Endodermal cell (in vitro differentiated cells): ENCODE measurements at regions not wholly inside any gene's neighbourhood (a gene's known extent, or its start where the extent isn't known, plus 50 kb on each side); places are given as distances from the start of the nearest gene placed in this dataset.

Experiments
- DNase-seq: peaks from one replicate; pipeline ENCODE4 v3.0.0-alpha.2; 2017
- H3K27ac ChIP-seq: 2 replicates; pipeline ENCODE4 v1.5.1; 2013; ENCODE audit warnings: mild to moderate bottlenecking, low read depth, low read length, moderate library complexity
- H3K27me3 ChIP-seq: 2 replicates; pipeline ENCODE4 v1.6.1; 2013; ENCODE audit warnings: mild to moderate bottlenecking, low read length, moderate library complexity; ENCODE audit not compliant: insufficient read depth, control insufficient read depth, poor library complexity, severe bottlenecking
- H3K36me3 ChIP-seq: 2 replicates; pipeline ENCODE4 v1.7.0; 2013; ENCODE audit warnings: mild to moderate bottlenecking, low read length, moderate library complexity; ENCODE audit not compliant: control insufficient read depth, insufficient read depth
- H3K4me1 ChIP-seq: one replicate; pipeline ENCODE4 v1.7.0; 2013; ENCODE audit warnings: low read length; ENCODE audit not compliant: control insufficient read depth, insufficient read depth
- H3K4me3 ChIP-seq: 2 replicates; pipeline ENCODE4 v1.5.1; 2013; ENCODE audit warnings: mild to moderate bottlenecking, low read length, moderate library complexity
- H3K9ac ChIP-seq: 2 replicates; pipeline ENCODE4 v1.6.1; 2013; ENCODE audit warnings: mild to moderate bottlenecking, low read length, moderate library complexity; ENCODE audit not compliant: poor library complexity, severe bottlenecking; ENCODE audit errors: extremely low read depth
- H3K9me3 ChIP-seq: 2 replicates; pipeline ENCODE4 v1.6.1; 2013; ENCODE audit warnings: mild to moderate bottlenecking, low read length, moderate library complexity; ENCODE audit not compliant: control insufficient read depth
- H3K27ac Mint-ChIP-seq: 2 replicates; pipeline ENCODE4 v1.8.0; 2020; ENCODE audit warnings: mixed read lengths
- H3K27me3 Mint-ChIP-seq: 2 replicates; pipeline ENCODE4 v1.8.0; 2021; ENCODE audit warnings: mild to moderate bottlenecking, mixed read lengths; ENCODE audit not compliant: insufficient read depth
- H3K36me3 Mint-ChIP-seq: 2 replicates; pipeline ENCODE4 v1.8.0; 2020; ENCODE audit warnings: low read depth, mixed read lengths
- H3K4me1 Mint-ChIP-seq: 2 replicates; pipeline ENCODE4 v1.8.0; 2020; ENCODE audit warnings: mixed read lengths
- H3K4me3 Mint-ChIP-seq: 2 replicates; pipeline ENCODE4 v1.8.0; 2020; ENCODE audit warnings: mild to moderate bottlenecking, moderate library complexity, mixed read lengths
- H3K9me3 Mint-ChIP-seq: 2 replicates; pipeline ENCODE4 v1.8.0; 2020; ENCODE audit warnings: mild to moderate bottlenecking, mixed read lengths
- whole genome bisulfite sequencing, 2 experiments: methylation state at CpG; one replicate each; pipeline versions ENCODE4 v1.1.5 to v1.1.7; 2013; ENCODE audit warnings: missing lambda C conversion rate in 2 of 2, mixed read lengths in 1 of 2; ENCODE audit not compliant: insufficient coverage in 1 of 2, insufficient read length in 1 of 2; 5-methylcytosine and 5-hydroxymethylcytosine counted together
- TF ChIP-seq, protein P1 (sequence below): fragments of 200-600 bp; sonication (generic); conservative IDR thresholded peaks from 2 replicates; pipeline ENCODE4 v1.5.0; 2021; ENCODE audit warnings: antibody characterized with exemption, mild to moderate bottlenecking

DNA sequence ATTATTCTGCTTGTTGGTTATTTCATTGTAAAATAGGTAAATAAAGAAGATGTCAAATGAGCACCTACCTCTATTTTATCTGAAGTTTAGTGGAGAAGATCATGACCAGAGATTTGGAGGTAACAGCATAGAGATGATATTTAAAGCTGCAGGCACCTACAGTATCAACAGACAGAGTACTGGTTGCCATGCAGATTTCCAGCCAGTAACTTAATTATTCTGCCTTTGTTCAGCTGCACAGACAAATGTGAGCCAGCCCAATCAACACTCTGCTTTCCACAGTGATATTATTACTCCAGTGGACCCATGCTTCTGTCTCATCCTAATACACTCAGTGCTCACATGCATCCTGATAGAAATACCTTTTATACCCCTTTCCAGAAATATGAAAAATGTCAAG, 348.5 kb upstream of the RGS6 start:
- Mint-ChIP-seq H3K4me3 (no peak overlapping the region), H3K27me3 (no peaks in the 10 kb centered on the region), H3K9me3 (no peaks in the 10 kb centered on the region), H3K4me1 (peaks cover 17% of the 10 kb centered on the region), H3K27ac (no peak overlapping the region), H3K36me3 (peaks cover 7% of the 10 kb centered on the region)
- Histone ChIP-seq H3K36me3 (peaks cover 14% of the 10 kb centered on the region), H3K9ac (no peak overlapping the region), H3K27me3 (no peaks in the 10 kb centered on the region), H3K4me3 (no peak overlapping the region), H3K4me1 (no peaks in the 10 kb centered on the region), H3K27ac (no peak overlapping the region), H3K9me3 (no peaks in the 10 kb centered on the region)
- DNase-seq, result no peak
- TF ChIP-seq, protein P1, sequence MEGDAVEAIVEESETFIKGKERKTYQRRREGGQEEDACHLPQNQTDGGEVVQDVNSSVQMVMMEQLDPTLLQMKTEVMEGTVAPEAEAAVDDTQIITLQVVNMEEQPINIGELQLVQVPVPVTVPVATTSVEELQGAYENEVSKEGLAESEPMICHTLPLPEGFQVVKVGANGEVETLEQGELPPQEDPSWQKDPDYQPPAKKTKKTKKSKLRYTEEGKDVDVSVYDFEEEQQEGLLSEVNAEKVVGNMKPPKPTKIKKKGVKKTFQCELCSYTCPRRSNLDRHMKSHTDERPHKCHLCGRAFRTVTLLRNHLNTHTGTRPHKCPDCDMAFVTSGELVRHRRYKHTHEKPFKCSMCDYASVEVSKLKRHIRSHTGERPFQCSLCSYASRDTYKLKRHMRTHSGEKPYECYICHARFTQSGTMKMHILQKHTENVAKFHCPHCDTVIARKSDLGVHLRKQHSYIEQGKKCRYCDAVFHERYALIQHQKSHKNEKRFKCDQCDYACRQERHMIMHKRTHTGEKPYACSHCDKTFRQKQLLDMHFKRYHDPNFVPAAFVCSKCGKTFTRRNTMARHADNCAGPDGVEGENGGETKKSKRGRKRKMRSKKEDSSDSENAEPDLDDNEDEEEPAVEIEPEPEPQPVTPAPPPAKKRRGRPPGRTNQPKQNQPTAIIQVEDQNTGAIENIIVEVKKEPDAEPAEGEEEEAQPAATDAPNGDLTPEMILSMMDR, result no peak

DNA sequence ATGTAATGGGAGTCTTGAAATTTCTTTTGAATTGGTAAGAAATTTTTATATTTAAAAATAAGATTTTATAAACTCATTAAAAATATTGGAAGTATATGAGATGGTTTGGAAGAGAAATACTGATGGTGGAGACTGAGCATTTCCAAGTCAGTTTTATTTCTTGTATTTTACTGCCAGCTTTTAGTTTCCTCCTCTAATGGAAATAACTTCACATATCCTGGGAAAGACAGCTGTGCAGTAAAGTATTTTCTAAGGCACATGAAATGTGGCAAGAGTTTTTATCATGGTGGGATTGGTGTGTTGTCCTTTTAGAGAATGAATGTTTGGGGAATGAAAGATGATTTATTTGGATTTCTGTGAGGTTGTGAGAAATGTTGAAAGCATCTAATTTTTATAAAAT, 346.9 kb upstream of the RGS6 start:
- Mint-ChIP-seq H3K4me1 (peaks cover 15% of the 10 kb centered on the region), H3K9me3 (no peaks in the 10 kb centered on the region), H3K27me3 (no peaks in the 10 kb centered on the region), H3K36me3 (peaks cover 7% of the 10 kb centered on the region), H3K27ac (no peak overlapping the region), H3K4me3 (no peak overlapping the region)
- H3K27ac ChIP-seq, result no peak overlapping the region
- no peak overlapping the region for H3K9ac ChIP-seq
- peaks cover 18% of the 10 kb centered on the region for H3K36me3 ChIP-seq
- no peaks in the 10 kb centered on the region for H3K4me1 ChIP-seq
- no peaks in the 10 kb centered on the region for H3K27me3 ChIP-seq
- H3K9me3 ChIP-seq, result no peaks in the 10 kb centered on the region
- TF ChIP-seq, protein P1, result no peak
- no peak for DNase-seq
- no peak overlapping the region for H3K4me3 ChIP-seq

DNA sequence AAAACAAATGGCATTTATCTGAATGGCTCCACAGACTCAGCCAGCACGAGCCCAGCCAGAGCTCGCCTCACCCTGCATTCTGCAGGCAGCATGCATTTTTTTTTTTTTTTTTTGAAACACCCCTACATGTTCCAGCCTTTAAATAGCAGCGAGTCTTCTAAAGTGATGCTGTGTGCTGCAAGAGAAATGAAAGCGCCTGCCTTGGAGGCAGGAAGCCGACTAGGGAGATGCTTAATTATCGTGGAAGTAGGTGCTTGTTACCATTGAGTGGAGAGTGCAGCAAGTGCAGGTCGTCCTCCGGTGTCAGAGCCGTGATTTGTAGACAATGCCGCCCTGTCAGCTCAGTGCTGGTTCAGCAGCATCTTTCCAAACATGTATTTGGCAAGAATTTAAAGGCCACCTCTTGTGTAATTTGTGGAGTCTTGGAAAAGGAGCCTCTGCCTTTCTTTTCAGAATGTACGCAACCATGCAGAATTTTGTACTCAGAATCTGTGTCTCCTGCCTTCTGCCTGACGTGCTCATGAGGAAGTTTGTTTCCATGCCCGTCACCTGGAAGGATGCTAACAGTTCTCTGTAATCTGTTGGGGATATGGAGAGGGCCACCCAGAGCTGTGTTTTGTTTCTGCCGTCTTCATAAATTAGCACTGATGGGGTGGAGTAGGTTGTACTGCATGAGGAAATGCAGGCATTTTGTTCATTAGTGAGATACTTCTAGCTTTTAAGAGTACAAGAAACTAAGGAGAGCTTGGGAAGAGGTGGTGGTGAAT, 345.9 kb upstream of the RGS6 start:
- Histone ChIP-seq H3K4me3 (no peak overlapping the region), H3K9me3 (no peaks in the 10 kb centered on the region), H3K4me1 (no peaks in the 10 kb centered on the region), H3K36me3 (peaks cover 18% of the 10 kb centered on the region), H3K27ac (no peak overlapping the region), H3K27me3 (no peaks in the 10 kb centered on the region), H3K9ac (no peak overlapping the region)
- peaks cover 7% of the 10 kb centered on the region for H3K36me3 Mint-ChIP-seq
- 60 to 62% methylated on average over 11 to 14 of the region's 14 CpGs for WGBS, 2 experiments
- H3K4me3 Mint-ChIP-seq, result no peak overlapping the region
- H3K4me1 Mint-ChIP-seq, result peaks cover 15% of the 10 kb centered on the region
- H3K9me3 Mint-ChIP-seq, result no peaks in the 10 kb centered on the region
- H3K27me3 Mint-ChIP-seq, result no peaks in the 10 kb centered on the region
- TF ChIP-seq, protein P1, result no peak
- no peak for DNase-seq
- H3K27ac Mint-ChIP-seq, result no peak overlapping the region
